Small intestine (tissue), 7 donors: ENCODE measurements at regions not wholly inside any gene's neighbourhood (a gene's known extent, or its start where the extent isn't known, plus 50 kb on each side); places are given as distances from the start of the nearest gene placed in this dataset.
"Not testable (repeated sequence)": the region's sequence is repeated elsewhere in the genome, so short reads cannot be mapped to it uniquely, and the experiment has no call there.

Experiments used
- DNase-seq, 2 donors: peaks; one replicate each; pipeline versions ENCODE4 v3.0.0 to v3.0.0-alpha.2; 2013
- FAIRE-seq: peaks from 2 replicates; lab custom pipeline; 2012; peaks lifted over from hg19 to GRCh38; lab: Jason Lieb, UNC
- H3K27ac ChIP-seq, 3 donors: one replicate each; pipeline ENCODE4 v1.5.1; 2013; ENCODE audit warnings: low read length in 2 of 3, mild to moderate bottlenecking in 2 of 3, control low read depth in 1 of 3, inconsistent platforms in 1 of 3, low read depth in 1 of 3, moderate library complexity in 1 of 3
- H3K27me3 ChIP-seq, 3 donors: one replicate each; pipeline ENCODE4 v1.6.1; 2013; ENCODE audit warnings: low read length in 3 of 3, inconsistent platforms in 1 of 3; ENCODE audit not compliant: control insufficient read depth in 3 of 3, insufficient read depth in 3 of 3
- H3K36me3 ChIP-seq, 3 donors: one replicate each; pipeline ENCODE4 v1.6.1; 2013; ENCODE audit warnings: low read length in 3 of 3, inconsistent platforms in 1 of 3, low read depth in 1 of 3, mild to moderate bottlenecking in 1 of 3, moderate library complexity in 1 of 3; ENCODE audit not compliant: control insufficient read depth in 3 of 3, insufficient read depth in 2 of 3
- H3K4me1 ChIP-seq, 3 donors: one replicate each; pipeline ENCODE4 v1.6.1; 2013; ENCODE audit warnings: low read length in 2 of 3, inconsistent platforms in 1 of 3, low read depth in 1 of 3, mild to moderate bottlenecking in 1 of 3, moderate library complexity in 1 of 3; ENCODE audit not compliant: control insufficient read depth in 3 of 3, insufficient read depth in 2 of 3
- H3K4me3 ChIP-seq, 3 donors: one replicate each; pipeline ENCODE4 v1.5.1; 2013; ENCODE audit warnings: low read length in 3 of 3, control low read depth in 1 of 3, inconsistent platforms in 1 of 3, low read depth in 1 of 3, mild to moderate bottlenecking in 1 of 3, moderate library complexity in 1 of 3
- H3K9me3 ChIP-seq, 2 donors: one replicate each; pipeline ENCODE4 v1.6.1; 2013; ENCODE audit warnings: low read depth in 1 of 2, low read length in 1 of 2; ENCODE audit not compliant: control insufficient read depth in 2 of 2, insufficient read depth in 1 of 2
- WGBS, 3 donors: extraction: QIAGEN DNeasy Blood & Tissue Kit; methylation state at CpG; one replicate each; pipeline ENCODE4 v1.1.7; 2013; 5-methylcytosine and 5-hydroxymethylcytosine counted together
- donor health status: healthy with polysubstance abuse.
- donor health status: control.
- donor health status: control.
- donor health status: Bipolar disorder and iron deficiency.
- donor health status: healthy.

- Histone ChIP-seq H3K9me3 (no peaks in the 10 kb centered on the region), H3K36me3 (no peaks in the 10 kb centered on the region), H3K27me3 (peaks cover 0 to 3% (median 0%) of the 10 kb centered on the region in 3 donors), H3K4me3 (no peak overlapping the region), H3K27ac (no peak overlapping the region), H3K4me1 (no peaks in the 10 kb centered on the region)
- WGBS, 3 donors: 87 to 92% (median 88%) methylated on average over 18 of the region's 18 CpGs
- no peak for FAIRE-seq
- no peak for DNase-seq
Observed at GRCh38 chr10:3260066-3260834, 87.7 kb upstream of the PITRM1 start.

- Histone ChIP-seq H3K27ac (no peak overlapping the region), H3K36me3 (no peaks in the 10 kb centered on the region), H3K4me3 (no peak overlapping the region), H3K4me1 (no peaks in the 10 kb centered on the region), H3K9me3 (no peaks in the 10 kb centered on the region), H3K27me3 (peaks cover 0 to 3% (median 0%) of the 10 kb centered on the region in 3 donors)
- WGBS, 3 donors: 91 to 94% (median 91%) methylated on average over 11 of the region's 11 CpGs
- no peak for DNase-seq
- FAIRE-seq: no peak
Observed at GRCh38 chr10:3259499-3259898, 86.9 kb upstream of the PITRM1 start.

- DNase-seq (no peak), FAIRE-seq (no peak)
- no peaks in the 10 kb centered on the region for H3K9me3 ChIP-seq
- H3K4me3 ChIP-seq: no peak overlapping the region
- no peaks in the 10 kb centered on the region for H3K36me3 ChIP-seq
- H3K27ac ChIP-seq: no peak overlapping the region
- WGBS, 3 donors: 87 to 92% (median 91%) methylated on average over 7 of the region's 7 CpGs
- H3K4me1 ChIP-seq: no peaks in the 10 kb centered on the region
- peaks cover 0 to 3% (median 0%) of the 10 kb centered on the region in 3 donors for H3K27me3 ChIP-seq
Observed at GRCh38 chr10:3258394-3258793, 85.8 kb upstream of the PITRM1 start.

GRCh38 chr10:3255616-3256015 lies 83.0 kb upstream of the PITRM1 start:
- DNase-seq (no peak), FAIRE-seq (no peak)
- Histone ChIP-seq H3K27me3 (peaks cover 0 to 3% (median 0%) of the 10 kb centered on the region in 3 donors), H3K4me3 (no peak overlapping the region), H3K27ac (no peak overlapping the region), H3K4me1 (no peaks in the 10 kb centered on the region), H3K36me3 (no peaks in the 10 kb centered on the region), H3K9me3 (no peaks in the 10 kb centered on the region)
- WGBS, 3 donors: 71 to 83% (median 80%) methylated on average over 4 of the region's 4 CpGs

- no peak for DNase-seq
- no peaks in the 10 kb centered on the region for H3K9me3 ChIP-seq
- H3K4me3 ChIP-seq: no peak overlapping the region
- peaks cover 0 to 3% (median 0%) of the 10 kb centered on the region in 3 donors for H3K27me3 ChIP-seq
- H3K36me3 ChIP-seq: no peaks in the 10 kb centered on the region
- H3K27ac ChIP-seq: peak overlapping the region in 1 of 3 donors; percentile 33
- FAIRE-seq: no peak
- WGBS, 3 donors: 65 to 76% (median 69%) methylated on average over 5 of the region's 5 CpGs
- H3K4me1 ChIP-seq: no peaks in the 10 kb centered on the region
Observed at GRCh38 chr10:3255075-3255474, 82.5 kb upstream of the PITRM1 start.

GRCh38 chr10:3253974-3254373 lies 81.4 kb upstream of the PITRM1 start:
- H3K4me3 ChIP-seq, DNase-seq, H3K36me3 ChIP-seq, H3K4me1 ChIP-seq, H3K9me3 ChIP-seq, H3K27me3 ChIP-seq, H3K27ac ChIP-seq, FAIRE-seq: not testable (repeated sequence)
- WGBS, 3 donors: 85 to 94% (median 91%) methylated on average over 3 of the region's 3 CpGs

GRCh38 chr10:3251172-3251571 lies 78.6 kb upstream of the PITRM1 start:
- FAIRE-seq (no peak), DNase-seq (no peak)
- no peaks in the 10 kb centered on the region for H3K36me3 ChIP-seq
- H3K4me1 ChIP-seq: no peaks in the 10 kb centered on the region
- H3K9me3 ChIP-seq: no peaks in the 10 kb centered on the region
- H3K27me3 ChIP-seq: peaks cover 0 to 3% (median 0%) of the 10 kb centered on the region in 3 donors
- no peak overlapping the region for H3K27ac ChIP-seq
- H3K4me3 ChIP-seq: no peak overlapping the region
- WGBS, 3 donors: 71 to 87% (median 80%) methylated on average over 10 of the region's 10 CpGs

- Histone ChIP-seq H3K9me3 (no peaks in the 10 kb centered on the region), H3K27me3 (peaks cover 0 to 4% (median 3%) of the 10 kb centered on the region in 3 donors), H3K4me3 (no peak overlapping the region), H3K4me1 (no peaks in the 10 kb centered on the region), H3K36me3 (no peaks in the 10 kb centered on the region), H3K27ac (peak overlapping the region in 1 of 3 donors; percentile 40)
- 66 to 71% (median 68%) methylated on average over 5 of the region's 5 CpGs for WGBS, 3 donors
- DNase-seq (no peak), FAIRE-seq (no peak)
Observed at GRCh38 chr10:3249307-3249889, 76.8 kb upstream of the PITRM1 start.
